ENCODE measurements at regions not wholly inside any gene's neighbourhood (a gene's known extent, or its start where the extent isn't known, plus 50 kb on each side); places are given as distances from the start of the nearest gene placed in this dataset.

GRCh38 chr14:55950135-55950534 lies 168.1 kb upstream of the PELI2 start:
- intact Hi-C loops (cut with DNase I) = no loop called here
- ATAC-seq (no peak), DNase-seq (ENCODE audit: low spot score) (no peak)

GRCh38 chr14:55951341-55952206 lies 166.6 kb upstream of the PELI2 start:
- no peak for DNase-seq (ENCODE audit: low spot score)
- intact Hi-C loops (cut with DNase I) = loop anchor here (1.0 kb wide), 1 partner anchor 49 kb away; no protein-coding TSS in a partner anchor
- ATAC-seq = no peak

DNA sequence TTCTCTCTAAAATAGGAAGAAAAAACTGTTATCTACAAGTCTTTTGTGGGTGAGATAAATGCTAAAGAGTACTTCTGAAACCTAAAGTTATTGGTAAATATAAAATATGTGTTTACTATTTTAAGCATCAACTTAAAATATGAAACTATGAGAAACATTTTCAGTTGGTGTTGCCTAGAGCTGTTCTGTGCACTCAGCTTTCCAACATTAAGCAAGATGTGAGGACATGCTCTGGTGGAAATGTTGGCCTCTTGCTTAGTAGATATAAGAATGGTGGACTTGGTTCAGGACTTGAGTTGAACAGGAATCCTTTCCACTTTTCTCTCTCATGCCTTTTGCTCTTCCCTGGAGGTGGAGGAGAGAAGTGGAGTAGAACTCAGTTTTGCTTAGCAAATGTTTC lies 164.1 kb upstream of the PELI2 start:
- DNase-seq (ENCODE audit: low spot score) (no peak), ATAC-seq (no peak)
- intact Hi-C loops (cut with DNase I) = no loop called here

DNA sequence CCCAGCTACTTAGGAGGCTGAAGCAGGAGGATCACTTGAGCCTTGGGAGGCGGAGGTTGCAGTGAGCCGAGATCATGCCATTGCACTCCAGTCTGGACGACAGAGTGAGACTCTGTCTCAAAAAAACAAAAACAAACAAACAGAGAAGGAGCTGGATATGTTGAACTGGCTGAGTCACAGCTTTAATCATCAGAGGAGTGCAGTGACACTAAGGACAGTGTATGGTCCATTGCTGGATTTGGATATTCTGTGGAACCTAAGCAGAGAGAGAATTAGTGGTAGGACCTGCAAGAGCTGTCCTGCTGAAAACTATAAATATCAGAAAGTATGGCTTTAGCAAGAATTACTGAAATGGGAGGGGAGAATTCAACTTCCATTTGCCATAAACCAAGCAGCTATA lies 163.0 kb upstream of the PELI2 start:
- DNase-seq (ENCODE audit: low spot score) = no peak
- ATAC-seq = no peak

DNA sequence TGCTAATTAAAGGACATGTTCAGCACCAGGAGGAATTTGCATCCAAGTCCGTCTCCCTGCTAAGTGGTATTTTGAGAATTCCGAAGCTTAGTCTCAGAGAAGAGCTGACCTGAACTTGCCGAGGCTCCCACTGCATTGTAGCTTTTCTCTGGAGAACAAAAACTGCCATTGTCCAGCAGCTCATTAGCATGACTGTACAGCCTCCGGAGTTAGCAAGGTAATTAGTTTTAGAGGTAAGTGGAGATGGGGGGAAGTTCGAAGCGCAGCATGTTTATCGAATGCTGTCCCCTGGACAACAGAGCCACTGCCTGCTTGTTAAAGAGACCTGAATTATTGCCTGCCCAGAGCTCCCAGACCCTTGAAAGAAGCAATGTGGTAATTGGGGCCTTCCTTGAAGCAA lies 160.3 kb upstream of the PELI2 start:
- DNase-seq (ENCODE audit: low spot score) = no peak
- intact Hi-C loops (cut with DNase I) = no loop called here
- ATAC-seq = no peak

More for the DNA sequence above, 163.0 kb upstream of the PELI2 start:
- intact Hi-C loops (cut with DNase I) = no loop called here

DNA sequence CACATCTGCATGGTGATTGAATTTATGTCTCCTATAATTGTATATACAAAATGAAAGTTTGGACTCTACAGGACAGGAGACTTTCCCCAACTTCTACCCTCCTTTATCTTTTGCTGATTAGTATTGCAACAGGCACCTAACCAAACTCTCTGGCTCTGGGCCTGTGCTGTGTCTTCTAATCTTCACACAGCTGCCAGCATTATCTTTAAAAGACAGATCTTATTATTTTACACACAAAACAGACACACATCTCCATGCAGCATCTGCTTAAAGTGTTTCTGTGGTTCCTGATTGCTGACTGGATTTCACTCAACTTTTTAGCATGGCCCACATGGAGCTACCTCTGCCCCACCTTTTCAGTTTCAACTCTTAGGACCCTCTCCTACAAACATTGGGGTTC lies 154.9 kb upstream of the PELI2 start:
- no peak for ATAC-seq
- intact Hi-C loops (cut with DNase I) = no loop called here
- no peak for DNase-seq (ENCODE audit: low spot score)

GRCh38 chr14:55964091-55964490 lies 154.1 kb upstream of the PELI2 start:
- ATAC-seq = peak; percentile 20
- no peak for DNase-seq (ENCODE audit: low spot score)
- intact Hi-C loops (cut with DNase I) = no loop called here

- ATAC-seq (no peak), DNase-seq (ENCODE audit: low spot score) (no peak)
- intact Hi-C loops (cut with DNase I) = no loop called here
Measured at GRCh38 chr14:55964821-55965220, 153.4 kb upstream of the PELI2 start.

DNA sequence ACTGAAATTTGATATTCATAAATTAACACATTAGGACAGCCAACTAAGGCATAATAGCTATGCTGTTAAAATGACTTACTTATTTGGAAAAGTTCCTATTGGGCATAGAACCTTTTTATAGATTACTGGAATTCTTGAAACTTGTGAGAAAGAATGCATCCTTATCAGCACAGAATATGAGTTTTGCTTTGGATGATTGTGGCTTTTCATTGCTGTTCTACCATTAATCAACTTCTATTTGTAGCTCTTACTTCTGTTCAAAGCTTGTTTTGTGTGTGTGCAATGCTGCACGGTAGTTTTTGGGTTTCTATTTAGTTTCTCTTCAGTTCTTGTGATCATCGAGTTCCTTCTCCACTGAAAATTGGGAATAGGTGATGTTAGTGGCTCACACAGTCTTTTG lies 152.4 kb upstream of the PELI2 start:
- ATAC-seq (no peak), DNase-seq (ENCODE audit: low spot score) (no peak)
- intact Hi-C loops (cut with DNase I) = no loop called here

DNA sequence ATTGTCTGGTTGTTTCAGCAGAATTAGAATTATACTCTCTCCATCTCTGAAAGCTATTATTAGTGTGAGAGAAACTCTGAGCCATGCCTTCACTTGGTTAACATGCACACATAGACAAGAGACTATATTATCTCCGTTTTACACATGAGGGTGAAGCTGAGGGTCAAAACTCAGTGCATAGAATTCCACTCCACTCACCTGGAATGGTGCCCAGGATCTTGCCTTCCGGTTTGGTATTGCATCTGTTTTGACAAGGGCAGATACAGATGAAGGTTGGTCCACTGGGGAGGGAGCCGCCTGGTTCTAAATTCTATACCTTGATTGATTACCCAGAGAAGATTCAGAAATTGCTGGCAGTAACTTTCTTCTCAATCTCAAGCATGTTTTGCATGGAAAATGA lies 149.5 kb upstream of the PELI2 start:
- intact Hi-C loops (cut with DNase I) = no loop called here
- DNase-seq (ENCODE audit: low spot score) = no peak
- no peak for ATAC-seq

GRCh38 chr14:55973285-55973800 lies 144.9 kb upstream of the PELI2 start:
- DNase-seq (ENCODE audit: low spot score) (no peak), ATAC-seq (no peak)
- intact Hi-C loops (cut with DNase I) = no loop called here

GRCh38 chr14:55973911-55974630 lies 144.1 kb upstream of the PELI2 start:
- intact Hi-C loops (cut with DNase I) = no loop called here
- ATAC-seq (no peak), DNase-seq (ENCODE audit: low spot score) (no peak)

DNA sequence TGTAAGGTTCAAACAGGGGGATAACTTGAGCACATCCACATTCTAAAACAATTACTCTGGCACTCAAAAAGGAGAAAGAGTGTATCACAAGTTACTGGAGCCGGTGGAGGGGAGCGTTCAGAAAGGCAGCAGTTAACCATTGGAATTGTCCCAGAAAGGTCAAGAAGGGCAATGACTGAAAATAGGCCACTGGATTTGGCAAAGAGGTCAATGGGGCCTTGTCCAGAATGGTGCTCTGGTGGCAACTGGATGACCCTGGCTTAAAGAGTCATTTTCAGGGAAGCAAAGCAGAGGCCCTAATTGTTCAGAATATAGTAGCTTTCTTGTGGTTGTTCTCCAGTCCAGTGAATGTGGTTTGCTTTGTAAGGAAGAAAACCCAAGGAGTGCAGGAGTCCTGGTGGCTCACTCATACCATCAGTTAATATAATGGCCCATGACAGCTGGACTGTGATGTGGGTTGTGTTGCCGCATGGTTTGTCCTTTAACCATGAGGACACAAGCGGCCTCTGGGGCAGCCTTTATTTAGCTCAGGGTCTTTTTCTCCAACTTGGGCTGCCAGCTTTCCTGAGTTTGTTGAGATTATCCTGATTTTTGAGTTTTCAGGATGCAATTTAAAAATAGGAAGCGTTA lies 142.8 kb upstream of the PELI2 start:
- no peak for ATAC-seq

GRCh38 chr14:55976219-55976618 lies 142.0 kb upstream of the PELI2 start:
- intact Hi-C loops (cut with DNase I) = no loop called here
- ATAC-seq (peak; percentile 44), DNase-seq (ENCODE audit: low spot score) (no peak)

More for the DNA sequence above, 142.8 kb upstream of the PELI2 start:
- no peak for DNase-seq (ENCODE audit: low spot score)
- intact Hi-C loops (cut with DNase I) = no loop called here

DNA sequence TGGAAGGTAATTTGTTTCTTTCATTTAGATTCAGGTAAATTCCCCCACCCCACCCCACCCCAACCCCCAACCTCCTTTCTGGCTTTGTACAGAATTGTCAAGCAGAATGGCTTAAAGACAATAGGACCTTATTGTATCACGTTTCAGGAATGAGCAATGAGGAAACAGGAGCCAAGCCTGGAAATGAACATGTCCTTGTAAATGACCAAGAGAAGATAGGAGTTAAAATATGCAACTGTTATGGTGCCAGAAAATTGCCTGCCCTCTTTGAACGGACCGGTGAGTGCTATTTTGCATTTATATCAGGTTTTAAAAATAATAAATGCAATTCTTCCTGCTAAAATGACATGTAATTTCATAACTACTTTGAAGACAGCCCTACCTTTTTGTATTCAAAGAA lies 141.6 kb upstream of the PELI2 start:
- intact Hi-C loops (cut with DNase I) = no loop called here
- DNase-seq (ENCODE audit: low spot score) = no peak
- no peak for ATAC-seq

DNA sequence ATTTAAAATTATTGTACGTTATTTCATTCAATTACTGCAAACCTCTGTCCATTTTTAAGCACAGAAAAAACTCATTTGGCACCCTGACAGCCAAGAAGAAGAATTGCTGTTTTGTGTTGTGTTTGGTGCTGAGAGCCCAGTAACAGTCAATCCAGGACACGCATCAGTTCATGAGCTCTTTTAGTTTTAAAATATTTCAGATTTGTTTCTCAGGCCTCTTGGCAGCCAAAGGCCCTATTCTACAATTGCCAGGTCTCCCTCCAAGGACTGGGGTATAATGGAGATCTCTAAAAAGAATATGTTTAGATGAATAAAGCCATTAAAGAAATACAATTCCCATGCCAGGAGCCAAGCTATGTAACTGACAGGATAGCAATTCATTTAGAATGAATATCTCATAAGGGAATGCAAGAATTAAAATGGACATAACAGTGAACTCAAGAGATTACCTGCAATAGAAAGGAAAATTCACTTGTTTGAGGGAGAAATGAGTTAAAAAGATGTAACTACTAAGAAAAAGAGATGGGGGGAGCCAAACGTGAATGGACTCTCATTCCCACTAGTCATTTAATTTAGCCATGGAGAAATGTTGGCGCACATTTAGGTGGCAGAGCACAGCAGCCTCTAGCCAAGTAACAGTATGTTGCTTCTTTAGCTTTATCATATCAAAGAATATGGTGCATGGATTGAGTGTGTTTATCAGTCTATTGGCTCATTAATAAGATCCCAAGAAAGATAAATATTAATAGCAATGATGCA lies 140.6 kb upstream of the PELI2 start:
- no peak for DNase-seq (ENCODE audit: low spot score)
- intact Hi-C loops (cut with DNase I) = no loop called here
- peak; percentile 53 for ATAC-seq

DNA sequence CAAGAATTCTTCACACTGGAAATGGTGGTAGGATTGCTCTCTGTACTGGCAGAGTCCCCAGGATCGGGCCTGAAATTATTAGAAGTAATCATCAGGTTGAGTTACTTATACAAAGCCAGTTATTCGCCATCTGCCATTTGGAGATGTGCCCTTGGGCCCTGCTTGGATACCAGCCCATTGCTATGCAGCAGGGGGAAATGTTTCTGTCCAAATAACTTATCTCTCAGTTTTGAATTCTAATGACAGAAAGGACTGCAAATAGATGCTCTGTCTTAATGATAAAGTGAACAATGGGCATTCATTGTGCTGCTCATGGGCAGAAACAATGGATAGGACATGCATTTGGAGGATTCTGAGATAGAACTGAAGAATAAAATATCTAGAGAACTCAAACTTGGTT lies 139.1 kb upstream of the PELI2 start:
- ATAC-seq = no peak
- no peak for DNase-seq (ENCODE audit: low spot score)
- intact Hi-C loops (cut with DNase I) = no loop called here

- DNase-seq (ENCODE audit: low spot score) (no peak), ATAC-seq (no peak)
- intact Hi-C loops (cut with DNase I) = no loop called here
Measured at GRCh38 chr14:55979781-55980180, 138.4 kb upstream of the PELI2 start.

DNA sequence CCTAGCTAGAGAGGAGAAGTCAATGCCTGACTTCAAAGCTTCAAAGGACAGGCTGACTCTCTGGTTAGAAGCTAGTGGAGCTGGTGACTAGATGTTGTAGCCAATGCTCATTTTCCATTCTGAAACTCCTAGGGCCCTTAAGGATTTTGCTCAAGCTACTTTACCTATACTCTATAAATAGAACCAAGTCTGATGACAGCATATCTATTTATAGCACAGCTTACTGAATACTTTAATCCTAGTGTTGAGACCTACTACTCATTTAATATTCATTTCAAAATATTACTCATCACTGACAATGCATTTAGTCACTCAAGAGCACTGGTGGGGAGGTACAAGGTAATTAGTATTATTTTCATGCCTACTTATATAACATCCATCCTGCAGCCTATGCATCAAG lies 137.2 kb upstream of the PELI2 start:
- ATAC-seq = no peak
- DNase-seq (ENCODE audit: low spot score) = no peak
- intact Hi-C loops (cut with DNase I) = no loop called here
